HCT116 (cell line): ENCODE measurements at regions not wholly inside any gene's neighbourhood (a gene's known extent, or its start where the extent isn't known, plus 50 kb on each side); places are given as distances from the start of the nearest gene placed in this dataset.

Experiments used
- ATAC-seq: fragments of 200-7000 bp; cut with Tn5 transposase; 2 replicates; pipeline ENCODE4 v1.9.1; 2020; ENCODE audit warnings: mild to moderate bottlenecking, moderate library complexity
- BruUV-seq: library from RNA; stranded (reverse); fragments of 400-500 nt; replicated peaks from 2 replicates; lab custom pipeline; 2021; lab: Mats Ljungman, UMichigan
- CTCF ChIA-PET: fragments of 300-600 bp; sonication (Branson Sonifier 250); formaldehyde crosslinking; loops from one replicate; lab custom pipeline; 2021; ENCODE audit warnings: antibody characterized with exemption; lab: Charles Lee
- POLR2A ChIA-PET: fragments of 300-600, 350-600 bp; sonication (Branson Sonifier 250); formaldehyde crosslinking; loops from one replicate; lab custom pipeline; 2021; ENCODE audit warnings: antibody characterized with exemption; lab: Charles Lee
- RAD21 ChIA-PET, 2 experiments: fragments of 300-600 bp; sonication (Branson Sonifier 250); formaldehyde crosslinking; loops; one replicate each; lab custom pipeline; 2023; ENCODE audit warnings: low total read pairs in 2 of 2; ENCODE audit not compliant: uncharacterized antibody in 2 of 2, unreplicated experiment in 2 of 2, low non-redundant PET in 1 of 2; lab: Charles Lee
- DNase-seq: peaks from one replicate; pipeline ENCODE4 v3.0.0-alpha.2; 2010; ENCODE audit warnings: low read depth, low spot score
- H2AFZ ChIP-seq: fragments of 200-600 bp; shearing (Covaris generic), sonication (generic); 2 replicates; pipeline ENCODE4 v1.6.1; 2017; ENCODE audit warnings: low read depth, mixed run types, mixed read lengths, antibody characterized with exemption, low read length; ENCODE audit not compliant: poor library complexity, severe bottlenecking
- H3K27ac ChIP-seq: 2 replicates; pipeline ENCODE4 v1.5.1; 2012; ENCODE audit warnings: low read depth, low read length
- H3K27me3 ChIP-seq: fragments of 200-600 bp; sonication (generic); 2 replicates; pipeline ENCODE4 v1.6.1; 2016; ENCODE audit warnings: mixed run types, low read length, mixed read lengths; ENCODE audit not compliant: insufficient read depth
- H3K36me3 ChIP-seq, 2 experiments: fragments of 200-500 bp in 1 of 2; fragments of 200-600 bp in 1 of 2; sonication (Bioruptor generic) in 1 of 2; sonication (generic) in 1 of 2; 2 replicates each; pipeline versions ENCODE4 v1.5.1 to v1.6.1; 2014 to 2016; ENCODE audit warnings: low read length in 2 of 2, inconsistent platforms in 1 of 2, mixed read lengths in 1 of 2, mixed run types in 1 of 2; ENCODE audit not compliant: insufficient read depth in 2 of 2, control insufficient read depth in 1 of 2
- H3K4me1 ChIP-seq, 2 experiments: fragments of 200-600 bp in 1 of 2; sonication (generic) in 1 of 2; 2 replicates each; pipeline versions ENCODE4 v1.5.1 to v1.6.1; 2012 to 2017; ENCODE audit warnings: low read length in 2 of 2, inconsistent platforms in 1 of 2, mild to moderate bottlenecking in 1 of 2, mixed read lengths in 1 of 2, mixed run types in 1 of 2, moderate library complexity in 1 of 2; ENCODE audit not compliant: insufficient read depth in 2 of 2, control insufficient read depth in 1 of 2
- H3K4me2 ChIP-seq: fragments of 200-600 bp; sonication (generic); 2 replicates; pipeline ENCODE4 v1.6.1; 2017; ENCODE audit warnings: mixed run types, low read length, mixed read lengths
- H3K4me3 ChIP-seq, 2 experiments: fragments of 200-600 bp in 1 of 2; sonication (generic) in 1 of 2; replicated peaks in 1 of 2; 2 replicates each; pipeline ENCODE4 v1.5.1; 2011 to 2016; ENCODE audit warnings: low read length in 2 of 2, control low read depth in 1 of 2, low read depth in 1 of 2, mild to moderate bottlenecking in 1 of 2, mixed read lengths in 1 of 2, mixed run types in 1 of 2
- H3K79me2 ChIP-seq: fragments of 200-600 bp; sonication (generic); 2 replicates; pipeline ENCODE4 v1.6.1; 2017; ENCODE audit warnings: mild to moderate bottlenecking, mixed run types, low read length, moderate library complexity, mixed read lengths; ENCODE audit not compliant: insufficient read depth
- H3K9ac ChIP-seq: fragments of 200-600 bp; sonication (generic); 2 replicates; pipeline ENCODE4 v1.6.1; 2016; ENCODE audit warnings: low read length, mixed read lengths
- H3K9me2 ChIP-seq: fragments of 200-600 bp; sonication (generic), shearing (Covaris generic); 2 replicates; pipeline ENCODE4 v1.6.1; 2017; ENCODE audit warnings: mixed run types, mild to moderate bottlenecking, moderate library complexity; ENCODE audit not compliant: insufficient read depth
- H3K9me3 ChIP-seq, 2 experiments: fragments of 200-500 bp in 1 of 2; fragments of 200-600 bp in 1 of 2; sonication (Bioruptor generic) in 1 of 2; sonication (generic) in 1 of 2; 2 replicates each; pipeline ENCODE4 v1.6.1; 2014 to 2017; ENCODE audit warnings: low read length in 2 of 2, mixed read lengths in 2 of 2, inconsistent platforms in 1 of 2, low read depth in 1 of 2, mild to moderate bottlenecking in 1 of 2, mixed run types in 1 of 2, moderate library complexity in 1 of 2; ENCODE audit not compliant: control insufficient read depth in 1 of 2, insufficient read depth in 1 of 2
- H4K20me1 ChIP-seq: fragments of 200-600 bp; sonication (generic), shearing (Covaris generic); 2 replicates; pipeline ENCODE4 v1.6.1; 2017; ENCODE audit warnings: mixed run types, mild to moderate bottlenecking, moderate library complexity; ENCODE audit not compliant: insufficient read depth
- CBX3 ChIP-seq: IDR thresholded peaks from 2 replicates; pipeline ENCODE4 v1.6.1; 2012; ENCODE audit warnings: low read depth
- CEBPB ChIP-seq: IDR thresholded peaks from 2 replicates; pipeline ENCODE4 v1.6.1; 2012; ENCODE audit warnings: low read depth
- EGR1 ChIP-seq: IDR thresholded peaks from 2 replicates; pipeline ENCODE4 v1.6.1; 2012; ENCODE audit warnings: low read depth
- ELF1 ChIP-seq: IDR thresholded peaks from 2 replicates; pipeline ENCODE4 v1.6.1; 2012; ENCODE audit warnings: low read depth, borderline replicate concordance
- EZH2 ChIP-seq: fragments of 200-600 bp; sonication (generic); IDR thresholded peaks from 2 replicates; pipeline ENCODE4 v1.6.1; 2017; ENCODE audit warnings: antibody characterized with exemption, mixed run types
- EZH2phosphoT487 ChIP-seq: fragments of 200-600 bp; IDR thresholded peaks from 2 replicates; pipeline ENCODE4 v1.6.1; 2018; ENCODE audit warnings: antibody characterized with exemption, borderline replicate concordance
- POLR2A ChIP-seq: IDR thresholded peaks from 2 replicates; pipeline ENCODE4 v1.7.0; 2011; ENCODE audit warnings: borderline replicate concordance; ENCODE audit not compliant: insufficient read depth, insufficient read length; ENCODE audit errors: extremely low read depth
- RAD21 ChIP-seq: IDR thresholded peaks from 2 replicates; pipeline ENCODE4 v1.6.1; 2012; ENCODE audit warnings: low read depth, mild to moderate bottlenecking
- REST ChIP-seq: IDR thresholded peaks from 2 replicates; pipeline ENCODE4 v1.6.1; 2012; ENCODE audit warnings: low read depth
- SIN3A ChIP-seq: IDR thresholded peaks from 2 replicates; pipeline ENCODE4 v1.6.1; 2012; ENCODE audit warnings: low read depth
- SP1 ChIP-seq: IDR thresholded peaks from 2 replicates; pipeline ENCODE4 v1.6.1; 2012; ENCODE audit warnings: low read depth
- SRF ChIP-seq: IDR thresholded peaks from 2 replicates; pipeline ENCODE4 v1.6.1; 2012; ENCODE audit warnings: low read depth
- ZFX ChIP-seq: fragments of 450-650 bp; IDR thresholded peaks from 2 replicates; pipeline ENCODE4 v1.6.1; 2017
- ZNF274 ChIP-seq: fragments of 200-500 bp; sonication (Bioruptor generic); IDR thresholded peaks from 2 replicates; pipeline ENCODE4 v1.6.1; 2014; ENCODE audit warnings: mild to moderate bottlenecking, low read depth, low read length, inconsistent platforms
- intact Hi-C: fragments of 100-400 bp; cut with micrococcal nuclease; formaldehyde crosslinking; loops from 2 replicates; pipeline ENCODE4 v1.10.0; 2022
- TF ChIP-seq, protein P1 (sequence below): IDR thresholded peaks from 2 replicates; pipeline ENCODE4 v1.6.1; 2012
- TF ChIP-seq, protein P2 (sequence below): IDR thresholded peaks from 2 replicates; pipeline ENCODE4 v1.6.1; 2012

- ChIA-PET RAD21 (no interaction called here), POLR2A (no interaction called here), CTCF (no interaction called here)
- ATAC-seq = no peak
- H3K9me3 ChIP-seq = no peaks in the 10 kb centered on the region
- peaks cover 0 to 5% of the 10 kb centered on the region in 2 experiments; a peak in 1 of 4 replicates for H3K4me1 ChIP-seq
- no peak for DNase-seq
- TF ChIP-seq SIN3A (no peak), SRF (no peak), POLR2A (no peak), SP1 (no peak), CBX3 (no peak), EGR1 (no peak), ELF1 (no peak), RAD21 (no peak), EZH2 (no peak)
- TF ChIP-seq, protein P1, sequence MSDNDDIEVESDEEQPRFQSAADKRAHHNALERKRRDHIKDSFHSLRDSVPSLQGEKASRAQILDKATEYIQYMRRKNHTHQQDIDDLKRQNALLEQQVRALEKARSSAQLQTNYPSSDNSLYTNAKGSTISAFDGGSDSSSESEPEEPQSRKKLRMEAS = no peak
- H3K79me2 ChIP-seq = no peaks in the 10 kb centered on the region
- H4K20me1 ChIP-seq = no peaks in the 10 kb centered on the region
- H2AFZ ChIP-seq = no peak overlapping the region
- no peak overlapping the region for H3K4me2 ChIP-seq
- H3K27ac ChIP-seq = no peak overlapping the region
- no TSS peak for BruUV-seq
- no peaks in the 10 kb centered on the region for H3K36me3 ChIP-seq
- H3K27me3 ChIP-seq = 0 out of 2 replicates have a peak, but pooled peaks cover 8% of the 10 kb centered on the region
- H3K9me2 ChIP-seq = no peaks in the 10 kb centered on the region
- no peak overlapping the region for H3K9ac ChIP-seq
- intact Hi-C loops = no loop called here
- H3K4me3 ChIP-seq = no peak overlapping the region
These were observed 130.8 kb upstream of the GPR26 start for GRCh38 chr10:123535386-123535785.

DNA sequence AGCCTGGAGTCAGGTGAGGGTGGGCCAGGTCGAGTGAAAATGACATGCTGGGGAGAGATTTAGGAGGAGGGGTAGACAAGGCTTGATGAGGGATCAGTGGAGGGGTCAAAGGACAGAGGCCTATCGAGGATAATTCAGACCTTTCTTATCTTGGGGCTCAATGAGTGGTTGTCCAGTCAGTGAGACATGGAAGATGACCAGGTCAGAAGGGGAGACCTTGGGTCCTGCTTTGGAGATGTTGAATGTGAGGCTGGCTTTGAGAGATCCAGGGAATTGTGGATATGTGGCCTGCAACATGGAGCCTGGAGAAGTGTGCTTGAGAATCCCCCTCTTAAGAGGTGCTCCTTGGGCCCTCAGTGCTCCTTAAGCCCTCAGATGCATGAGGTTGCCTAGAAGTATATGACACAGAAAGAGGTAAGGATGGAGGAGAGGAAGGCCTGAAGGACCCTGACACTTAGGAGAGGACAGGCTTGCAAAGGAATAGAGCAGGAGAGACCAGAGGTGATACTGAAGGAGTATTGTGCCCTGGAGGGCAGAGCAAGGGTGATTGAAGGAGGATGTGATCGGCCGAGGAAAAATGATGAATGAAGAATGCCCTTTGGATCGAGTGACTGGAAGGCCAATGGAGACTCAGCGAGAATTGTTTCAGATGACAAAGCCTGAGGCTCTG is 129.8 kb upstream of the GPR26 start:
- Histone ChIP-seq H3K4me2 (no peak overlapping the region), H3K27me3 (0 out of 2 replicates have a peak, but pooled peaks cover 8% of the 10 kb centered on the region), H2AFZ (no peak overlapping the region), H3K4me3 (no peak overlapping the region), H3K4me1 (peaks cover 0 to 5% of the 10 kb centered on the region in 2 experiments; a peak in 1 of 4 replicates), H3K36me3 (no peaks in the 10 kb centered on the region), H3K27ac (no peak overlapping the region), H4K20me1 (no peaks in the 10 kb centered on the region), H3K9me3 (no peaks in the 10 kb centered on the region), H3K9ac (no peak overlapping the region), H3K79me2 (no peaks in the 10 kb centered on the region)
- BruUV-seq = no TSS peak
- CTCF ChIA-PET = no interaction called here
- ATAC-seq = no peak
- RAD21 ChIA-PET = no interaction called here
- POLR2A ChIA-PET = no interaction called here
- intact Hi-C loops = no loop called here
- TF ChIP-seq CEBPB = no peak
- no peak for TF ChIP-seq ZNF274
- TF ChIP-seq, protein P1 = no peak
- TF ChIP-seq, protein P2, sequence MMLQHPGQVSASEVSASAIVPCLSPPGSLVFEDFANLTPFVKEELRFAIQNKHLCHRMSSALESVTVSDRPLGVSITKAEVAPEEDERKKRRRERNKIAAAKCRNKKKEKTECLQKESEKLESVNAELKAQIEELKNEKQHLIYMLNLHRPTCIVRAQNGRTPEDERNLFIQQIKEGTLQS = no peak
- no peak for TF ChIP-seq EZH2
- no peak for TF ChIP-seq REST
- TF ChIP-seq SRF = no peak
- TF ChIP-seq EGR1 = no peak
- TF ChIP-seq ZFX = no peak
- TF ChIP-seq SIN3A = no peak
- no peak for TF ChIP-seq ELF1
- TF ChIP-seq RAD21 = no peak
- no peak for TF ChIP-seq EZH2phosphoT487
- TF ChIP-seq, all 23 proteins: peak for 0
- H3K9me2 ChIP-seq = no peaks in the 10 kb centered on the region
- DNase-seq = no peak
